ENCODE measurements at regions not wholly inside any gene's neighbourhood (a gene's known extent, or its start where the extent isn't known, plus 50 kb on each side); places are given as distances from the start of the nearest gene placed in this dataset.

DNA sequence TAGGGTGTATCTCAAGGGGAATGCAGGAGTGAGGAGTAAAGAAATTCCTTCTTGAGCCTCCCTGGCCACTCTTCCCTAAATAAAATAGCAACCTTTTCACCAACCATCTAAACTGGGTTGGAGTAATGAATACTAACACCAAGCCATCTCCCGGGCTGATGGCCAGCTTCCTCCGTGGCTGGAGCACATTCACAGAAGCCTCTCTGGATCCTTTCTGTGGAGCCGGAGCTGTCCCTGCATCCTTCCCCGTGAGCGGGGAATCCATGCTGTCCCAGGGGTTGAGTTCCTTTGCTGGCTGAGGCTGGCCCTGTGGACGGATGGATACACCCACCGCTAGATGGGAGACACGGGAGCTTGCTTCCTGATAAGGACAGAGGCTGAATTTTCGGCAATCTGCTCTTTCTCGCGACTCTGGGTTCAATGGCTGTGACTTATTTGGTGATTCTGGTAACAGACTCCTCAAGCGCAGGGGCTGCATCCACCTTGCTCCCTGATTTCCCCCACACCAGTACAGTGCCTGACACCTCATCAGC, 370.3 kb downstream of the ZNF536 start (continued):
- TF ChIP-seq POU5F1 (IDR thresholded peaks at IDR 0.05; ENCODE audit: low read depth, low read length): no peak
